ENCODE measurements at regions not wholly inside any gene's neighbourhood (a gene's known extent, or its start where the extent isn't known, plus 50 kb on each side); places are given as distances from the start of the nearest gene placed in this dataset.

GRCh38 chr2:145652036-145652435, 1132.1 kb upstream of the ZEB2 start:
- H3K4me3 ChIP-seq (replicated peaks in 1 of 2; ENCODE audit: low read depth in 1 of 2, low read length in 2 of 2), result no peak overlapping the region
- H3K9ac ChIP-seq (ENCODE audit: low read length), result no peak overlapping the region
- BruUV-seq (replicated peaks), result no TSS peak
- H3K4me1 ChIP-seq (ENCODE audit: control insufficient read depth in 1 of 2, insufficient read depth in 2 of 2, low read length in 2 of 2), result no peaks in the 10 kb centered on the region
- no peaks in the 10 kb centered on the region for H3K27me3 ChIP-seq (ENCODE audit: insufficient read depth, low read length)
- no peaks in the 10 kb centered on the region for H3K9me3 ChIP-seq (ENCODE audit: control insufficient read depth in 1 of 2, insufficient read depth in 1 of 2, low read depth in 1 of 2, low read length in 2 of 2)
- DNase-seq (ENCODE audit: low read depth, low spot score) (no peak), ATAC-seq (no peak)
- H3K9me2 ChIP-seq (ENCODE audit: insufficient read depth), result no peaks in the 10 kb centered on the region
- H3K27ac ChIP-seq (ENCODE audit: low read depth, low read length), result no peak overlapping the region
- H4K20me1 ChIP-seq (ENCODE audit: insufficient read depth), result no peaks in the 10 kb centered on the region
- no peaks in the 10 kb centered on the region for H3K79me2 ChIP-seq (ENCODE audit: insufficient read depth, low read length)
- H3K36me3 ChIP-seq (ENCODE audit: control insufficient read depth in 1 of 2, insufficient read depth in 2 of 2, low read length in 2 of 2), result no peaks in the 10 kb centered on the region
- H2AFZ ChIP-seq (ENCODE audit: low read depth, low read length, poor library complexity, severe bottlenecking), result no peak overlapping the region
- RAD21 ChIA-PET (ENCODE audit: low non-redundant PET in 1 of 2, low total read pairs in 2 of 2, uncharacterized antibody in 2 of 2, unreplicated experiment in 2 of 2), result no interaction called here
- no peak for TF ChIP-seq SIN3A (IDR thresholded peaks at IDR 0.05; ENCODE audit: low read depth)
- TF ChIP-seq CEBPB (IDR thresholded peaks at IDR 0.05; ENCODE audit: low read depth), result no peak
- TF ChIP-seq SP1 (IDR thresholded peaks at IDR 0.05; ENCODE audit: low read depth), result no peak
- TF ChIP-seq POLR2A (IDR thresholded peaks at IDR 0.05; ENCODE audit: borderline replicate concordance, extremely low read depth, insufficient read depth, insufficient read length), result no peak
- no peak for TF ChIP-seq EGR1 (IDR thresholded peaks at IDR 0.05; ENCODE audit: low read depth)
- no peak for TF ChIP-seq ZFX (IDR thresholded peaks at IDR 0.05)
- TF ChIP-seq EZH2 (IDR thresholded peaks at IDR 0.05), result no peak
- no peak for TF ChIP-seq ELF1 (IDR thresholded peaks at IDR 0.05; ENCODE audit: borderline replicate concordance, low read depth)
- TF ChIP-seq ZBTB33 (IDR thresholded peaks at IDR 0.05; ENCODE audit: extremely low read depth, insufficient replicate concordance, low read length), result no peak
- TF ChIP-seq EZH2phosphoT487 (IDR thresholded peaks at IDR 0.05; ENCODE audit: borderline replicate concordance), result no peak
- no peak for TF ChIP-seq CBX3 (IDR thresholded peaks at IDR 0.05; ENCODE audit: low read depth)
- CTCF ChIA-PET, result no interaction called here
- POLR2A ChIA-PET, result no interaction called here
- no peak overlapping the region for H3K4me2 ChIP-seq (ENCODE audit: low read length)
- intact Hi-C loops (cut with micrococcal nuclease), result no loop called here

- Histone ChIP-seq H2AFZ (ENCODE audit: low read depth, low read length, poor library complexity, severe bottlenecking) (no peak overlapping the region), H3K9me3 (ENCODE audit: control insufficient read depth in 1 of 2, insufficient read depth in 1 of 2, low read depth in 1 of 2, low read length in 2 of 2) (no peaks in the 10 kb centered on the region), H3K79me2 (ENCODE audit: insufficient read depth, low read length) (no peaks in the 10 kb centered on the region), H3K27me3 (ENCODE audit: insufficient read depth, low read length) (no peaks in the 10 kb centered on the region), H3K4me2 (ENCODE audit: low read length) (no peak overlapping the region), H3K36me3 (ENCODE audit: control insufficient read depth in 1 of 2, insufficient read depth in 2 of 2, low read length in 2 of 2) (no peaks in the 10 kb centered on the region), H3K4me1 (ENCODE audit: control insufficient read depth in 1 of 2, insufficient read depth in 2 of 2, low read length in 2 of 2) (no peaks in the 10 kb centered on the region), H3K27ac (ENCODE audit: low read depth, low read length) (no peak overlapping the region), H4K20me1 (ENCODE audit: insufficient read depth) (no peaks in the 10 kb centered on the region), H3K9ac (ENCODE audit: low read length) (no peak overlapping the region), H3K4me3 (replicated peaks in 1 of 2; ENCODE audit: low read depth in 1 of 2, low read length in 2 of 2) (no peak overlapping the region), H3K9me2 (ENCODE audit: insufficient read depth) (0 out of 2 replicates have a peak, but pooled peaks cover 4% of the 10 kb centered on the region)
- ChIA-PET POLR2A (no interaction called here), CTCF (no interaction called here), RAD21 (ENCODE audit: low non-redundant PET in 1 of 2, low total read pairs in 2 of 2, uncharacterized antibody in 2 of 2, unreplicated experiment in 2 of 2) (no interaction called here)
- TF ChIP-seq EZH2 (IDR thresholded peaks at IDR 0.05) (no peak), RAD21 (IDR thresholded peaks at IDR 0.05; ENCODE audit: low read depth) (no peak), EGR1 (IDR thresholded peaks at IDR 0.05; ENCODE audit: low read depth) (no peak), SP1 (IDR thresholded peaks at IDR 0.05; ENCODE audit: low read depth) (no peak), EZH2phosphoT487 (IDR thresholded peaks at IDR 0.05; ENCODE audit: borderline replicate concordance) (no peak), ZNF274 (IDR thresholded peaks at IDR 0.05; ENCODE audit: low read depth, low read length) (no peak), SRF (IDR thresholded peaks at IDR 0.05; ENCODE audit: low read depth) (no peak), CBX3 (IDR thresholded peaks at IDR 0.05; ENCODE audit: low read depth) (no peak), POLR2A (IDR thresholded peaks at IDR 0.05; ENCODE audit: borderline replicate concordance, extremely low read depth, insufficient read depth, insufficient read length) (no peak), TCF7L2 (IDR thresholded peaks at IDR 0.05; ENCODE audit: borderline replicate concordance, extremely low read depth, insufficient read depth, insufficient read length) (no peak), FOSL1 (IDR thresholded peaks at IDR 0.05; ENCODE audit: low read depth) (no peak), ZBTB33 (IDR thresholded peaks at IDR 0.05; ENCODE audit: extremely low read depth, insufficient replicate concordance, low read length) (no peak), SIN3A (IDR thresholded peaks at IDR 0.05; ENCODE audit: low read depth) (no peak), ATF3 (IDR thresholded peaks at IDR 0.05) (no peak), MAX (IDR thresholded peaks at IDR 0.05) (no peak)
- DNase-seq (ENCODE audit: low read depth, low spot score), result no peak
- ATAC-seq, result no peak
- BruUV-seq (replicated peaks), result no TSS peak
- intact Hi-C loops (cut with micrococcal nuclease), result no loop called here
These were observed 1130.3 kb upstream of the ZEB2 start for GRCh38 chr2:145650226-145650625.
